ENCODE measurements at regions not wholly inside any gene's neighbourhood (a gene's known extent, or its start where the extent isn't known, plus 50 kb on each side); places are given as distances from the start of the nearest gene placed in this dataset.
"Not testable (repeated sequence)": the region's sequence is repeated elsewhere in the genome, so short reads cannot be mapped to it uniquely, and the experiment has no call there.

DNA sequence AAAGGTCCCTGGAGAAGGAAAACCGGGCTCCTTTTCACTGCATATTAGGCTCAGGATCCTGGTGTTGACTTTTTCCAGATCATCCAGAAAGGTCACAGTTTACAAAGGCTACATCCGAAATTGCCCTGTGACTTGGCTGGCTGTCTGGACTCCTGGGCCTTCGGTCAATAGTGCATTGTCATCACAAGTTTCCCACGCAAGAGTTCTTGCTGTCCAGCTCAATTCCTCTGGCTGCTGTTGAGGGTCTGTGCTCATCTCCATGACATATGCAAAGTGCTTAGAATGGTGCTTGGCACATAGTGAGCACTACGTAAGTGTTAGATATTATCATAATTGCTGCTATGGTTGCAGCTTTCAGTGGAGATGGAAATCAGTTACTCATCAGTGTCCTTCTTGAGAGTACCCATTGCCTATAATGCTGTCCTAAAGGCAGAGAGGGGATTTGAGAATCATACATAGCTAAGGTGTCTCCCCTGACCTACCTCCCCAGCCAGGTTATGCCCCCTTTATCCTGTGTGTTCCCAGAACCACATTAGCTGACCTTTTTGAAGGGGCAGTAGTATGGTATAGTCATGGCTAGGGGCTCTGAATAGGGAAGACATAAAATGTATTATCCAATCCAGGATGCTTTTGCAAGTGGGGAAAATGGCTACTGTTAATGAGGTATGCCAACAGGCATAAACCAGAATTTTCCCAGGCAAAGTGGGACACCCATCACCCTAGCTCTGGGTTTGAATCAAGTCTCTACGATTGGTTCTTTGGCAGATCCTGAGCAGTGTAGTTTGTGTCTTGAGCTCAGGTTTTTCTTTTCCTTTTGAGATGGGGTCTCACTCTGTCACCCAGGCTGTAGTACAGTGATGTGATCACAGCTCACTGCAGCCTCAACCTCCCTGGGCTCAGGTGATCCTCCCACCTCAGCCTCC is 132.0 kb upstream of the CCND2 start:
- no peak for TF ChIP-seq CTCF (IDR thresholded peaks at IDR 0.05; ENCODE audit: control extremely low read depth, extremely low read depth, low read depth, missing control alignments)
- POLR2A ChIA-PET = no interaction called here
- DNase-seq (ENCODE audit: extremely low spot score) = no peak
- CTCF ChIA-PET = interaction anchor here (1.0 to 2.9 kb wide), 12 partner anchors 8 to 135 kb away, joined by 3 to 14 read pairs (median 4); partner anchors contain the start of gene CCND2

- TF ChIP-seq CTCF (IDR thresholded peaks at IDR 0.05; ENCODE audit: control extremely low read depth, extremely low read depth, low read depth, missing control alignments) = no peak
- DNase-seq (ENCODE audit: extremely low spot score) = no peak
- ChIA-PET CTCF (interaction anchor here (1.0 to 2.9 kb wide), 7 partner anchors 9 to 136 kb away, joined by 3 to 14 read pairs (median 7); no protein-coding TSS in a partner anchor), POLR2A (no interaction called here)
These were observed 132.8 kb upstream of the CCND2 start for GRCh38 chr12:4140581-4141301.

GRCh38 chr12:4139191-4139590 is 134.4 kb upstream of the CCND2 start:
- ChIA-PET CTCF (interaction anchor here (1.2 to 1.7 kb wide), 3 partner anchors 32 to 44 kb away, joined by 3 to 7 read pairs (median 4); no protein-coding TSS in a partner anchor), POLR2A (no interaction called here)
- no peak for TF ChIP-seq CTCF (IDR thresholded peaks at IDR 0.05; ENCODE audit: control extremely low read depth, extremely low read depth, low read depth, missing control alignments)
- DNase-seq (ENCODE audit: extremely low spot score) = no peak

DNA sequence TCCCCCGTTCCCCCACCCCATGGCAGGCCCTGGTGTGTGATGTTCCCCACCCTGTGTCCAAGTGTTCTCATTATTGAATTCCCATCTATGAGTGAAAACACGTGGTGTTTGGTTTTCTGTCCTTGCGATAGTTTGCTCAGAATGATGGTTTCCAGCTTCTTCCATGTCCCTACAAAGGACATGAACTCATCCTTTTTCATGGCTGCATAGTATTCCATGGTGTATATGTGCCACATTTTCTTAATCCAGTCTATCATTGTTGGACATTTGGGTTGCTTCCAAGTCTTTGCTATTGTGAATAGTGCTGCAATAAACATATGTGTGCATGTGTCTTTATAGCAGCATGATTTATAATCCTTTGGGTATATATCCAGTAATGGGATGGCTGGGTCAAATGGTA is 135.0 kb upstream of the CCND2 start:
- CTCF ChIA-PET = interaction anchor here (1.5 to 4.8 kb wide), 2 partner anchors 7 to 138 kb away, joined by 5 to 16 read pairs; no protein-coding TSS in a partner anchor
- POLR2A ChIA-PET = not testable (repeated sequence)

DNA sequence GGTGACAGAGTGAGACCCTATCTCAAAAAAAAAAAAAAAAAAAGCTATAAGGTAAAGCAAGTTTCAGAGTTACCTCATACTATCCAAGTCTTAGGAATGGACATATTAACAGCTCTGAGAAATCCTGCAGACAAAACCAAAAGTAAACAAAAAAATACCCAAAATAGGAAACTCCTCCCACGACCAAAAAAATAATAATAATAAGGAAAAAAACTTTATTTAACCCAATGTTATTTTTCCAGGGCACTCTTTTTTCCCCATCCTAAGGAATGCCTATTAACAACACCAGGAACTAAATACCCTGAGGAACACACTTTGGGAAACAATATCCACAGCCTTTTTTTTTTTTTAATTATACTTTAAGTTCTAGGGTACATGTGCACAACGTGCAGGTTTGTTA is 135.5 kb upstream of the CCND2 start:
- TF ChIP-seq CTCF (IDR thresholded peaks at IDR 0.05; ENCODE audit: control extremely low read depth, extremely low read depth, low read depth, missing control alignments) = no peak
- POLR2A ChIA-PET = no interaction called here
- no peak for DNase-seq (ENCODE audit: extremely low spot score)
- CTCF ChIA-PET = interaction anchor here (1.1 to 4.8 kb wide), 3 partner anchors 8 to 139 kb away, joined by 4 to 16 read pairs (median 5); no protein-coding TSS in a partner anchor

More for the DNA sequence above, 135.0 kb upstream of the CCND2 start:
- DNase-seq (ENCODE audit: extremely low spot score) = not testable (repeated sequence)

GRCh38 chr12:4137441-4137840 is 136.1 kb upstream of the CCND2 start:
- no peak for DNase-seq (ENCODE audit: extremely low spot score)
- CTCF ChIA-PET = interaction anchor here (1.1 to 4.8 kb wide), 4 partner anchors 8 to 139 kb away, joined by 3 to 16 read pairs (median 4); no protein-coding TSS in a partner anchor
- POLR2A ChIA-PET = no interaction called here
- no peak for TF ChIP-seq CTCF (IDR thresholded peaks at IDR 0.05; ENCODE audit: control extremely low read depth, extremely low read depth, low read depth, missing control alignments)

Data from GM10248 (cell line).